ENCODE measurements at regions not wholly inside any gene's neighbourhood (a gene's known extent, or its start where the extent isn't known, plus 50 kb on each side); places are given as distances from the start of the nearest gene placed in this dataset.

DNA sequence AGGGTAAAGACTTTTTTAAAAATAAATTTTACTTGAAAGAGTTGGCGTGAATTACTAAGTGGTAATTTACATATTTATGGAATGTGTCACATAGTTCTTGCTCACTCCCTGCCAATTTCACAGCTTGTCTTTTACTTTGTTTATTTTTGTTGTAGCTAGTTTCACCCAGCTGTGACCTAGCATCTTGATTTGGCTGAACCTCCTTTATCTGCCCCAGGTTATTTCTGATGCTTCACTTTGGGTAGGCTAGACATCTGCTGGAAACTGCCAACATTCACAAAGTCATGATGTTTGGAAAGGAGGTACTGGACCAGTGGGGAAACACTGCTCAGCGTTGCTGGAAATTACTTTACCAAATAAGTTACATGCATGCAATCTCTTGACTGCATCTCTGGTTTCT lies 1676.0 kb upstream of the RAG2 start:
- no peaks in the 10 kb centered on the region for H3K4me1 ChIP-seq (ENCODE audit: low read depth)
- H3K4me3 ChIP-seq, result no peak overlapping the region
- no peaks in the 10 kb centered on the region for H3K36me3 ChIP-seq (ENCODE audit: low read depth)
- DNase-seq (no peak), ATAC-seq (no peak)
- TF ChIP-seq, protein P1, sequence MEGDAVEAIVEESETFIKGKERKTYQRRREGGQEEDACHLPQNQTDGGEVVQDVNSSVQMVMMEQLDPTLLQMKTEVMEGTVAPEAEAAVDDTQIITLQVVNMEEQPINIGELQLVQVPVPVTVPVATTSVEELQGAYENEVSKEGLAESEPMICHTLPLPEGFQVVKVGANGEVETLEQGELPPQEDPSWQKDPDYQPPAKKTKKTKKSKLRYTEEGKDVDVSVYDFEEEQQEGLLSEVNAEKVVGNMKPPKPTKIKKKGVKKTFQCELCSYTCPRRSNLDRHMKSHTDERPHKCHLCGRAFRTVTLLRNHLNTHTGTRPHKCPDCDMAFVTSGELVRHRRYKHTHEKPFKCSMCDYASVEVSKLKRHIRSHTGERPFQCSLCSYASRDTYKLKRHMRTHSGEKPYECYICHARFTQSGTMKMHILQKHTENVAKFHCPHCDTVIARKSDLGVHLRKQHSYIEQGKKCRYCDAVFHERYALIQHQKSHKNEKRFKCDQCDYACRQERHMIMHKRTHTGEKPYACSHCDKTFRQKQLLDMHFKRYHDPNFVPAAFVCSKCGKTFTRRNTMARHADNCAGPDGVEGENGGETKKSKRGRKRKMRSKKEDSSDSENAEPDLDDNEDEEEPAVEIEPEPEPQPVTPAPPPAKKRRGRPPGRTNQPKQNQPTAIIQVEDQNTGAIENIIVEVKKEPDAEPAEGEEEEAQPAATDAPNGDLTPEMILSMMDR (IDR thresholded peaks at IDR 0.05), result no peak
- peaks cover 33% of the 10 kb centered on the region for H3K9me3 ChIP-seq
- intact Hi-C loops (cut with DNase I, micrococcal nuclease), result no loop called here

DNA sequence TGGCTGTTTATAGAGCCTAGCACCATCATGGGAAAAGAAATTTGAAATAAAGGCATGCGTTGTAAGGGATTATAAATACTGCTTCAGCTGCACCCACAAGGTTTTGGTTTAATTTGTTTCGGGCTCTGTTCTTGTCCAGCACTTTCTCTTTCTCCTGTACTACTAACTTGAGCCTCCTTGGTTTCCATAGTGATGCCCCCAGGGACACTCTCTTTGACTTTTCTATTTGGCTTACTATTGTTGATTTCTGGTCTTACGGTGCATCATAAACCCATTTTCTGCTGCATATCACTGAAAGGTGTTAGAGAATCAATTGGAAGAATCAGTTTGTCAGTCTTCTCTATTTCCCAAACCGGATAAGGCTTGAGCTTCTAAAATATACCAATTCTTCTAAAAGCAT lies 1674.3 kb upstream of the RAG2 start:
- H3K36me3 ChIP-seq (ENCODE audit: low read depth), result no peaks in the 10 kb centered on the region
- no peak overlapping the region for H3K4me3 ChIP-seq
- no peaks in the 10 kb centered on the region for H3K4me1 ChIP-seq (ENCODE audit: low read depth)
- peaks cover 26% of the 10 kb centered on the region for H3K9me3 ChIP-seq
- intact Hi-C loops (cut with DNase I, micrococcal nuclease), result no loop called here
- TF ChIP-seq, protein P1 (IDR thresholded peaks at IDR 0.05), result no peak
- DNase-seq (no peak), ATAC-seq (no peak)

DNA sequence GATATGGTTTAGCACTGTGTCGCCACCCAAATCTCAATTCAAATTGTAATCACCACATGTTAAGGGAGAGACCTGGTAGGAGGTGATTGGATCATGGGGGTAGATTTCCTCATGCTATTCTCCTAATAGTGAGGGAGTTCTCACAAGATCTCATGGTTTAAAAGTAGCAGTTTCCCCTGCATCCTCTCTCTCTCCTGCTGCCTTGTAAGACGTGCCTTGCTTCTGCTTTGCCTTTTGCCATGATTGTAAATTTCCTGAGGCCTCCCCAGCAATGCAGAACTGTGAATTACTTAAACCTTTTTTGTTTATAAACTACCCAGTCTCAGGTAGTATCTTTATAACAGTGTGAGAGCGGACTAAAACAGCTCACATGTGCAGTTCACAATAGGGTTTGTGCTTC lies 1668.7 kb upstream of the RAG2 start:
- Histone ChIP-seq H3K9me3 (peaks cover 38% of the 10 kb centered on the region), H3K4me1 (ENCODE audit: low read depth) (no peaks in the 10 kb centered on the region), H3K4me3 (no peak overlapping the region), H3K36me3 (ENCODE audit: low read depth) (no peaks in the 10 kb centered on the region)
- DNase-seq (no peak), ATAC-seq (no peak)
- TF ChIP-seq, protein P1 (IDR thresholded peaks at IDR 0.05), result no peak
- intact Hi-C loops (cut with DNase I, micrococcal nuclease), result no loop called here

DNA sequence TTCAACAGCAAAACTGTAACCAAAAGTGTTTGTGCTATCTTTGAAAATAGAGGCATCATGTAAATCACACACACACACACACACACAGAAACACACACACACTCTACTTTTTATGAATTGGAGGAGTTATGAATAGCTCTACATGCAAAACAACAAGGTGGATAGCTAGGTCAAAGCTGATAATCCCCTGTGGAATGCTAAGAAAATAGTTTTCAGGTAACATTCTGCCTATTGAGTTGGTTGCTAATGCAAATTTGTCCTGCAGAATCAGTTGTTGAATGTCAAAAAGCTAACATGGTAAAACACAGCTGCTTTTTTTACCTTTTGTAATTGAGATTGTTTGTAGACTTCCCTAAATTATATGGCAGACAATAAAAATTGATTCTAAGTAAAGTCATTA lies 1658.4 kb upstream of the RAG2 start:
- H3K4me3 ChIP-seq, result no peak overlapping the region
- DNase-seq (no peak), ATAC-seq (no peak)
- no peaks in the 10 kb centered on the region for H3K4me1 ChIP-seq (ENCODE audit: low read depth)
- peaks cover 8% of the 10 kb centered on the region for H3K9me3 ChIP-seq
- intact Hi-C loops (cut with DNase I, micrococcal nuclease), result no loop called here
- H3K36me3 ChIP-seq (ENCODE audit: low read depth), result no peaks in the 10 kb centered on the region
- TF ChIP-seq, protein P1 (IDR thresholded peaks at IDR 0.05), result no peak

DNA sequence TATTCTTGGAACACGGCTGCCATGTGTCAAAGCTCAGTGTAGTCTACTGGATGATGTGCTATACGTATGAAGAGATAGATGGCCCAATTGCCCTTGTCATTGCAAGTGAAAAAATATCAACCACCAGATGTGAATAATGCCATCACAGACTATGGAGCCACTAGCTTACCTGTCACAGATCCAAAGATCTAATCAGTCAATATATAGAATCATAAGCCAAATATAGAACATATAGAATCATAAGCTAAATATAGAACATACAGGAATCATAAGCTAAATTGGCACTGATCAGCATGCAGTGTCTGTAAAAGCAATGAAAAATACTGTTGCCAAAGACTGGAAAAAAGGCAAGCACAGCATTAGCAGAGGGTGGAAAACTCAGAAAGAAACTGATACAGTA lies 1656.9 kb upstream of the RAG2 start:
- ATAC-seq, result no peak
- intact Hi-C loops (cut with DNase I, micrococcal nuclease), result no loop called here
- peaks cover 14% of the 10 kb centered on the region for H3K9me3 ChIP-seq
- no peaks in the 10 kb centered on the region for H3K36me3 ChIP-seq (ENCODE audit: low read depth)
- TF ChIP-seq, protein P1 (IDR thresholded peaks at IDR 0.05), result no peak
- no peaks in the 10 kb centered on the region for H3K4me1 ChIP-seq (ENCODE audit: low read depth)
- H3K4me3 ChIP-seq, result no peak overlapping the region
- no peak for DNase-seq

DNA sequence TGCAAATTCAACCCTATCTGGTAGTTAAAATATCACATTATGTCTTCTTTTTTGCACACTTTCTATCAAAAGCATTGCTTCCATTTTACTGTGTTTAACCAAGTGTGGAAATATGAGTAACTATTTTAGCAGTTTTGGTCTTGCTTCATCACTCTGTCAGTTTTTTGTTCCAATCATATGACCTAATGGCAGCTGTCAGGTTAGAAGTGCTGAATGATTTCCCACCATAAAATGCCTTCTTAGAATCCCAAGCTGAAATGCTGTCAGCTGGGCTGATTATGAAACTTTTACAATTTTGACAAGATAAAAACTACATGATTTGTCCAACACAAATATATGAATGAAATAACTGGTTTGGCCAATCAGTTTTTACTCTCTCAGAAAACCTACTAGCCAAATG lies 1654.6 kb upstream of the RAG2 start:
- ATAC-seq (no peak), DNase-seq (no peak)
- Histone ChIP-seq H3K36me3 (ENCODE audit: low read depth) (no peaks in the 10 kb centered on the region), H3K9me3 (peaks cover 18% of the 10 kb centered on the region), H3K4me3 (no peak overlapping the region), H3K4me1 (ENCODE audit: low read depth) (no peaks in the 10 kb centered on the region)
- intact Hi-C loops (cut with DNase I, micrococcal nuclease), result no loop called here
- TF ChIP-seq, protein P1 (IDR thresholded peaks at IDR 0.05), result no peak

Data from mucosa of descending colon (tissue), 3 donors.